H9 (cell line): ENCODE measurements at regions not wholly inside any gene's neighbourhood (a gene's known extent, or its start where the extent isn't known, plus 50 kb on each side); places are given as distances from the start of the nearest gene placed in this dataset.

ENCODE experiments used
- DNase-seq: peaks from one replicate; pipeline ENCODE4 v3.0.0-alpha.2; 2017
- H2AFZ ChIP-seq: one replicate; pipeline ENCODE4 v1.6.1; 2013; ENCODE audit warnings: mild to moderate bottlenecking, low read length, control low read depth, moderate library complexity
- H2AK5ac ChIP-seq: 2 replicates; pipeline ENCODE4 v1.6.1; 2013; ENCODE audit warnings: low read length, control low read depth, mixed read lengths; ENCODE audit not compliant: insufficient read length
- H2BK120ac ChIP-seq: one replicate; pipeline ENCODE4 v1.6.1; 2013; ENCODE audit warnings: low read depth, mild to moderate bottlenecking, low read length, control low read depth, inconsistent platforms; ENCODE audit not compliant: poor library complexity, severe bottlenecking
- H2BK12ac ChIP-seq: 2 replicates; pipeline ENCODE4 v1.6.1; 2013; ENCODE audit warnings: low read length, control low read depth, mixed read lengths, low read depth; ENCODE audit not compliant: insufficient read length
- H2BK15ac ChIP-seq: 2 replicates; pipeline ENCODE4 v1.6.1; 2013; ENCODE audit warnings: low read depth, low read length, control low read depth
- H2BK20ac ChIP-seq: one replicate; pipeline ENCODE4 v1.6.1; 2013; ENCODE audit warnings: low read depth, mild to moderate bottlenecking, low read length, control low read depth, inconsistent platforms; ENCODE audit not compliant: poor library complexity, severe bottlenecking
- H2BK5ac ChIP-seq: 2 replicates; pipeline ENCODE4 v1.6.1; 2013; ENCODE audit warnings: low read length, control low read depth, mixed read lengths; ENCODE audit not compliant: insufficient read length
- H3K14ac ChIP-seq: 2 replicates; pipeline ENCODE4 v1.6.1; 2013; ENCODE audit warnings: low read length, control low read depth; ENCODE audit not compliant: insufficient read depth
- H3K18ac ChIP-seq: 2 replicates; pipeline ENCODE4 v1.6.1; 2013; ENCODE audit warnings: low read depth, mild to moderate bottlenecking, mixed read lengths, low read length, control low read depth; ENCODE audit not compliant: insufficient read length
- H3K23ac ChIP-seq: 2 replicates; pipeline ENCODE4 v1.6.1; 2013; ENCODE audit warnings: low read length, control low read depth, mixed read lengths, low read depth; ENCODE audit not compliant: insufficient read length
- H3K23me2 ChIP-seq: 2 replicates; pipeline ENCODE4 v1.6.1; 2013; ENCODE audit warnings: low read depth, mild to moderate bottlenecking, mixed read lengths, low read length, control low read depth; ENCODE audit not compliant: insufficient read length, poor library complexity, severe bottlenecking
- H3K27ac ChIP-seq: 2 replicates; pipeline ENCODE4 v1.5.1; 2013; ENCODE audit warnings: low read length, control low read depth, mixed read lengths, low read depth; ENCODE audit not compliant: insufficient read length
- H3K27me3 ChIP-seq: 2 replicates; pipeline ENCODE4 v1.6.1; 2013; ENCODE audit warnings: low read length, control low read depth, inconsistent platforms; ENCODE audit not compliant: insufficient read depth
- H3K4ac ChIP-seq: 2 replicates; pipeline ENCODE4 v1.6.1; 2013; ENCODE audit warnings: low read depth, mild to moderate bottlenecking, control low read depth, inconsistent platforms, low read length, moderate library complexity
- H3K4me1 ChIP-seq: 2 replicates; pipeline ENCODE4 v1.6.1; 2013; ENCODE audit warnings: low read length, control low read depth, inconsistent platforms; ENCODE audit not compliant: insufficient read depth
- H3K4me2 ChIP-seq: 2 replicates; pipeline ENCODE4 v1.6.1; 2013; ENCODE audit warnings: low read length, control low read depth, mixed read lengths; ENCODE audit not compliant: insufficient read length, insufficient read depth
- H3K56ac ChIP-seq: 2 replicates; pipeline ENCODE4 v1.6.1; 2013; ENCODE audit warnings: low read depth, mild to moderate bottlenecking, mixed read lengths, low read length, control low read depth; ENCODE audit not compliant: insufficient read length
- H3K79me1 ChIP-seq: 2 replicates; pipeline ENCODE4 v1.6.1; 2013; ENCODE audit warnings: low read depth, mild to moderate bottlenecking, moderate library complexity, low read length, control low read depth, inconsistent platforms; ENCODE audit not compliant: insufficient read depth, poor library complexity, severe bottlenecking
- H3K79me2 ChIP-seq: 2 replicates; pipeline ENCODE4 v1.6.1; 2013; ENCODE audit warnings: low read length, control low read depth, inconsistent platforms; ENCODE audit not compliant: insufficient read depth
- H3K9ac ChIP-seq: 2 replicates; pipeline ENCODE4 v1.6.1; 2013; ENCODE audit warnings: low read length, control low read depth, mixed read lengths; ENCODE audit not compliant: insufficient read length; ENCODE audit errors: extremely low read depth
- H3K9me3 ChIP-seq: one replicate; pipeline ENCODE4 v1.6.1; 2013; ENCODE audit warnings: low read depth, low read length, inconsistent platforms; ENCODE audit not compliant: control insufficient read depth
- H3T11ph ChIP-seq: one replicate; pipeline ENCODE4 v1.6.1; 2013; ENCODE audit warnings: mild to moderate bottlenecking, low read length, control low read depth, inconsistent platforms
- H4K20me1 ChIP-seq: one replicate; pipeline ENCODE4 v1.6.1; 2013; ENCODE audit not compliant: control insufficient read depth, insufficient read length, insufficient read depth
- H4K5ac ChIP-seq: 2 replicates; pipeline ENCODE4 v1.6.1; 2013; ENCODE audit warnings: low read depth, mild to moderate bottlenecking, mixed read lengths, low read length, control low read depth; ENCODE audit not compliant: insufficient read length
- H4K8ac ChIP-seq: replicated peaks from 2 replicates; pipeline ENCODE4 v1.6.1; 2013; ENCODE audit warnings: low read length, control low read depth, mixed read lengths, low read depth; ENCODE audit not compliant: insufficient read length
- H4K91ac ChIP-seq: 2 replicates; pipeline ENCODE4 v1.6.1; 2013; ENCODE audit warnings: low read depth, mild to moderate bottlenecking, moderate library complexity, mixed read lengths, low read length, control low read depth; ENCODE audit not compliant: insufficient read length
- H3K27ac Mint-ChIP-seq, 3 experiments: 2 replicates in 2 of 3; 3 replicates in 1 of 3; pipeline ENCODE4 v1.8.0; 2020 to 2021; ENCODE audit warnings: mixed read lengths in 3 of 3, mild to moderate bottlenecking in 1 of 3, moderate library complexity in 1 of 3
- H3K27me3 Mint-ChIP-seq: 2 replicates; pipeline ENCODE4 v1.8.0; 2021; ENCODE audit warnings: low read depth, mild to moderate bottlenecking, moderate library complexity, mixed read lengths
- H3K36me3 Mint-ChIP-seq, 3 experiments: 2 replicates in 2 of 3; 3 replicates in 1 of 3; pipeline ENCODE4 v1.8.0; 2020 to 2021; ENCODE audit warnings: low read depth in 3 of 3, mixed read lengths in 3 of 3; ENCODE audit not compliant: insufficient read depth in 1 of 3
- H3K4me1 Mint-ChIP-seq, 2 experiments: 2 replicates each; pipeline ENCODE4 v1.8.0; 2020; ENCODE audit warnings: mixed read lengths in 2 of 2
- H3K4me3 Mint-ChIP-seq, 2 experiments: 2 replicates in 1 of 2; 3 replicates in 1 of 2; pipeline ENCODE4 v1.8.0; 2020 to 2021; ENCODE audit warnings: mild to moderate bottlenecking in 2 of 2, mixed read lengths in 2 of 2, moderate library complexity in 1 of 2
- H3K9me3 Mint-ChIP-seq, 2 experiments: 2 replicates in 1 of 2; 3 replicates in 1 of 2; pipeline ENCODE4 v1.8.0; 2020; ENCODE audit warnings: mild to moderate bottlenecking in 2 of 2, mixed read lengths in 2 of 2, moderate library complexity in 1 of 2
- CTCF ChIP-seq: fragments of 200-600 bp; sonication (generic); conservative IDR thresholded peaks from 3 replicates; pipeline ENCODE4 v1.8.0; 2021; ENCODE audit warnings: antibody characterized with exemption, mild to moderate bottlenecking
- WGBS: extraction: QIAGEN DNeasy Blood & Tissue Kit; methylation state at CpG from one replicate; pipeline ENCODE4 v1.1.7; 2013; ENCODE audit warnings: missing lambda C conversion rate, low lambda C conversion rate, mixed read lengths; ENCODE audit not compliant: insufficient read length; ENCODE audit errors: extremely low coverage; 5-methylcytosine and 5-hydroxymethylcytosine counted together

- H4K91ac ChIP-seq: no peak overlapping the region
- Mint-ChIP-seq H3K36me3 (no peaks in the 10 kb centered on the region), H3K27ac (no peak overlapping the region), H3K9me3 (no peaks in the 10 kb centered on the region; a peak in 1 of 5 replicates), H3K4me1 (peaks cover 8 to 9% of the 10 kb centered on the region in 2 experiments), H3K27me3 (no peaks in the 10 kb centered on the region), H3K4me3 (no peak overlapping the region)
- H3K18ac ChIP-seq: no peak overlapping the region
- H3K79me1 ChIP-seq: no peaks in the 10 kb centered on the region
- no peak overlapping the region for H3K9ac ChIP-seq
- no peak for TF ChIP-seq CTCF
- H3K23ac ChIP-seq: no peak overlapping the region
- H4K5ac ChIP-seq: no peak overlapping the region
- no peak overlapping the region for H4K8ac ChIP-seq
- no peak overlapping the region for H3K56ac ChIP-seq
- no peak overlapping the region for H2AK5ac ChIP-seq
- DNase-seq: no peak
- no peaks in the 10 kb centered on the region for H3K9me3 ChIP-seq
- no peak overlapping the region for H2BK20ac ChIP-seq
- no peak overlapping the region for H2BK12ac ChIP-seq
- H3K79me2 ChIP-seq: no peaks in the 10 kb centered on the region
- no peaks in the 10 kb centered on the region for H4K20me1 ChIP-seq
- H3K27me3 ChIP-seq: no peaks in the 10 kb centered on the region
- H2BK120ac ChIP-seq: no peak overlapping the region
- H2BK15ac ChIP-seq: no peak overlapping the region
- H3T11ph ChIP-seq: no peak overlapping the region
- no peak overlapping the region for H3K27ac ChIP-seq
- WGBS: no CpG with 5 or more reads among the region's 2 CpGs
- no peaks in the 10 kb centered on the region for H3K4me1 ChIP-seq
- no peak overlapping the region for H3K4me2 ChIP-seq
- H3K14ac ChIP-seq: no peak overlapping the region
- no peak overlapping the region for H2BK5ac ChIP-seq
- no peak overlapping the region for H3K4ac ChIP-seq
- H3K23me2 ChIP-seq: no peaks in the 10 kb centered on the region
- no peak overlapping the region for H2AFZ ChIP-seq
These were observed 353.6 kb upstream of the ZNF717 start for GRCh38 chr3:76138921-76139320.
